CD14-positive monocyte (primary cell): ENCODE measurements at regions not wholly inside any gene's neighbourhood (a gene's known extent, or its start where the extent isn't known, plus 50 kb on each side); places are given as distances from the start of the nearest gene placed in this dataset. TPM values are rescaled to one million over a fixed set of nuclear protein-coding genes. Genes with fewer than 3 reads are reported as not detected.

ENCODE experiments used
- DNase-seq, 3 donors: peaks; one replicate each; pipeline ENCODE4 v3.0.0-alpha.2; 2011 to 2022
- H2AFZ ChIP-seq: 2 replicates; pipeline ENCODE4 v1.6.0; 2012; ENCODE audit warnings: mild to moderate bottlenecking, low read depth, low read length, inconsistent platforms; ENCODE audit not compliant: insufficient read depth, poor library complexity, severe bottlenecking
- H3K27ac ChIP-seq, 2 donors: 1 replicate in 1 of 2; 2 replicates in 1 of 2; pipeline ENCODE4 v1.5.1; 2012 to 2013; ENCODE audit warnings: low read length in 2 of 2, control low read depth in 1 of 2, inconsistent platforms in 1 of 2, low read depth in 1 of 2, mild to moderate bottlenecking in 1 of 2
- H3K27me3 ChIP-seq, 2 donors: one replicate each; pipeline versions ENCODE4 v1.6.0 to v1.6.1; 2011 to 2013; ENCODE audit warnings: low read length in 2 of 2; ENCODE audit not compliant: control insufficient read depth in 2 of 2, insufficient read depth in 2 of 2
- H3K36me3 ChIP-seq, 2 donors: replicated peaks in 1 of 2; 1 replicate in 1 of 2; 2 replicates in 1 of 2; pipeline versions ENCODE4 v1.5.1 to v1.6.1; 2012 to 2013; ENCODE audit warnings: low read length in 2 of 2, control low read depth in 1 of 2, inconsistent platforms in 1 of 2, mild to moderate bottlenecking in 1 of 2; ENCODE audit not compliant: insufficient read depth in 2 of 2, control insufficient read depth in 1 of 2
- H3K4me1 ChIP-seq, 2 donors: 1 replicate in 1 of 2; 2 replicates in 1 of 2; pipeline versions ENCODE4 v1.5.1 to v1.6.1; 2012 to 2013; ENCODE audit warnings: low read length in 2 of 2, control low read depth in 1 of 2, inconsistent platforms in 1 of 2, mild to moderate bottlenecking in 1 of 2, moderate library complexity in 1 of 2; ENCODE audit not compliant: insufficient read depth in 2 of 2, control insufficient read depth in 1 of 2
- H3K4me2 ChIP-seq: replicated peaks from 2 replicates; pipeline ENCODE3; 2012; ENCODE audit warnings: low read length, moderate library complexity, mild to moderate bottlenecking; ENCODE audit not compliant: poor library complexity, severe bottlenecking; ENCODE audit errors: extremely low read depth
- H3K4me3 ChIP-seq, 3 experiments: fragments of 200-600 bp in 1 of 3; sonication (generic) in 1 of 3; replicated peaks in 1 of 3; 1 replicate in 2 of 3; 2 replicates in 1 of 3; pipeline ENCODE4 v1.5.1; 2011 to 2013; ENCODE audit warnings: low read length in 3 of 3, mild to moderate bottlenecking in 3 of 3, control low read depth in 2 of 3, low read depth in 2 of 3, inconsistent platforms in 1 of 3, moderate library complexity in 1 of 3
- H3K79me2 ChIP-seq: 2 replicates; pipeline ENCODE4 v1.6.0; 2012; ENCODE audit warnings: mild to moderate bottlenecking, control low read depth, inconsistent platforms, low read length, moderate library complexity; ENCODE audit not compliant: insufficient read depth
- H3K9ac ChIP-seq: 2 replicates; pipeline ENCODE4 v1.6.0; 2017; ENCODE audit warnings: low read length, mild to moderate bottlenecking; ENCODE audit not compliant: insufficient read depth, poor library complexity, severe bottlenecking
- H3K9me3 ChIP-seq, 2 donors: replicated peaks in 1 of 2; 1 replicate in 1 of 2; 2 replicates in 1 of 2; pipeline versions ENCODE4 v1.5.1 to v1.6.1; 2012 to 2013; ENCODE audit warnings: low read length in 2 of 2, control low read depth in 1 of 2; ENCODE audit not compliant: control insufficient read depth in 1 of 2, insufficient read depth in 1 of 2
- H4K20me1 ChIP-seq: 2 replicates; pipeline ENCODE4 v1.6.0; 2012; ENCODE audit warnings: mild to moderate bottlenecking, low read length, control low read depth, moderate library complexity; ENCODE audit not compliant: insufficient read depth
- H3K27ac Mint-ChIP-seq, 7 donors: one replicate each; pipeline ENCODE4 v1.8.0; 2020; ENCODE audit warnings: mild to moderate bottlenecking in 7 of 7, mixed read lengths in 7 of 7, moderate library complexity in 6 of 7, inconsistent platforms in 2 of 7
- H3K27me3 Mint-ChIP-seq, 3 donors: one replicate each; pipeline ENCODE4 v1.8.0; 2021 to 2022; ENCODE audit warnings: low read depth in 3 of 3, mild to moderate bottlenecking in 3 of 3, mixed read lengths in 3 of 3, moderate library complexity in 3 of 3, inconsistent platforms in 1 of 3
- H3K36me3 Mint-ChIP-seq, 2 donors: one replicate each; pipeline ENCODE4 v1.8.0; 2020; ENCODE audit warnings: mixed read lengths in 2 of 2, inconsistent platforms in 1 of 2, mild to moderate bottlenecking in 1 of 2
- H3K4me1 Mint-ChIP-seq: one replicate; pipeline ENCODE4 v1.8.0; 2020; ENCODE audit warnings: mild to moderate bottlenecking, mixed read lengths
- H3K4me3 Mint-ChIP-seq, 2 donors: one replicate each; pipeline ENCODE4 v1.8.0; 2020; ENCODE audit warnings: mild to moderate bottlenecking in 2 of 2, mixed read lengths in 2 of 2, moderate library complexity in 1 of 2
- H3K9me3 Mint-ChIP-seq, 7 donors: one replicate each; pipeline ENCODE4 v1.8.0; 2020 to 2022; ENCODE audit warnings: mixed read lengths in 7 of 7, mild to moderate bottlenecking in 6 of 7, moderate library complexity in 6 of 7, inconsistent platforms in 2 of 7
- WGBS: methylation state at CpG from one replicate; pipeline ENCODE4 v1.1.5; 2013; ENCODE audit warnings: missing lambda C conversion rate; ENCODE audit not compliant: insufficient coverage; 5-methylcytosine and 5-hydroxymethylcytosine counted together
- intact Hi-C, 2 donors: fragments of 100-400 bp; cut with micrococcal nuclease; formaldehyde crosslinking; loops; one replicate each; pipeline versions ENCODE4 v1.15.0 to v1.15.1; 2023
- small RNA-seq: library from RNA; depleted of rRNA; stranded (forward); fragments of <200 nt; gene quantifications from one replicate; pipeline ENCODE3, GENCODE V24; 2012; ENCODE audit warnings: low read depth; ENCODE audit not compliant: insufficient read length
- TF ChIP-seq, protein P1 (sequence below): fragments of 200-600 bp; IDR thresholded peaks from one replicate; pipeline ENCODE4 v1.8.0; 2022; ENCODE audit warnings: antibody characterized with exemption, mild to moderate bottlenecking

DNA sequence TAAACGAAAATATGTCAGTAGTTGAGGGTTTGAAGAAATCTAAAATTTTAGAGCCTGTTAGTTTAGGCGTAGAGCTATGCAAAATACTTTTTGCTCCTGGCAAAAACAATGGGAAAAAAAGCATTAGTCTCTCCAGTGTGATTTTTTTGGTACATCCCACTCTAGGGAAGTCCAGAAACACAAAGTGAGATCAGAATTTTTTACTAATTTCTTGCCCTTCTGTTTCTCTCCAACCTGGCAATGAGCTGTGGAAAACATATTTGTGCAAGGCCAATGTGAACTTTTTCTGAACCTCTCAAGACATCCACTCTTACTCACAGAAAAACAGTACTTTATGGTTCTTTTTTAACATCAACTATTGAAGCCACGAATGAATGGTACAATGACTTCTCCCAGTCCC, 56.9 kb upstream of the DCN start:
- TF ChIP-seq, protein P1, sequence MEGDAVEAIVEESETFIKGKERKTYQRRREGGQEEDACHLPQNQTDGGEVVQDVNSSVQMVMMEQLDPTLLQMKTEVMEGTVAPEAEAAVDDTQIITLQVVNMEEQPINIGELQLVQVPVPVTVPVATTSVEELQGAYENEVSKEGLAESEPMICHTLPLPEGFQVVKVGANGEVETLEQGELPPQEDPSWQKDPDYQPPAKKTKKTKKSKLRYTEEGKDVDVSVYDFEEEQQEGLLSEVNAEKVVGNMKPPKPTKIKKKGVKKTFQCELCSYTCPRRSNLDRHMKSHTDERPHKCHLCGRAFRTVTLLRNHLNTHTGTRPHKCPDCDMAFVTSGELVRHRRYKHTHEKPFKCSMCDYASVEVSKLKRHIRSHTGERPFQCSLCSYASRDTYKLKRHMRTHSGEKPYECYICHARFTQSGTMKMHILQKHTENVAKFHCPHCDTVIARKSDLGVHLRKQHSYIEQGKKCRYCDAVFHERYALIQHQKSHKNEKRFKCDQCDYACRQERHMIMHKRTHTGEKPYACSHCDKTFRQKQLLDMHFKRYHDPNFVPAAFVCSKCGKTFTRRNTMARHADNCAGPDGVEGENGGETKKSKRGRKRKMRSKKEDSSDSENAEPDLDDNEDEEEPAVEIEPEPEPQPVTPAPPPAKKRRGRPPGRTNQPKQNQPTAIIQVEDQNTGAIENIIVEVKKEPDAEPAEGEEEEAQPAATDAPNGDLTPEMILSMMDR = no peak
- H3K9me3 Mint-ChIP-seq = peaks cover 0 to 11% (median 5%) of the 10 kb centered on the region in 7 donors
- no peak overlapping the region for H3K27ac ChIP-seq
- no peaks in the 10 kb centered on the region for H3K79me2 ChIP-seq
- H3K27ac Mint-ChIP-seq = no peak overlapping the region
- no peak overlapping the region for H3K4me3 ChIP-seq
- no peak overlapping the region for H3K9ac ChIP-seq
- H2AFZ ChIP-seq = no peak overlapping the region
- no peaks in the 10 kb centered on the region for H3K27me3 ChIP-seq
- intact Hi-C loops = no loop called here
- DNase-seq = no peak
- no peak overlapping the region for H3K4me2 ChIP-seq
- H3K4me1 Mint-ChIP-seq = no peaks in the 10 kb centered on the region
- H3K9me3 ChIP-seq = peaks cover 0 to 10% of the 10 kb centered on the region in 2 donors
- no peaks in the 10 kb centered on the region for H4K20me1 ChIP-seq
- no peaks in the 10 kb centered on the region for H3K36me3 ChIP-seq
- no peaks in the 10 kb centered on the region for H3K36me3 Mint-ChIP-seq
- H3K4me3 Mint-ChIP-seq = no peak overlapping the region
- no CpG with 5 or more reads among the region's 3 CpGs for WGBS
- no peaks in the 10 kb centered on the region for H3K4me1 ChIP-seq
- H3K27me3 Mint-ChIP-seq = peaks cover 0 to 1% (median 0%) of the 10 kb centered on the region in 3 donors

Small RNAs in the stretch of these regions (small RNA-seq; reads per million reads assigned to genes)
- gene AC090049.2 (not detected), gene RF02110 (not detected)
